NCI-H82 treated with DMSO at 0.1 percent for 48 hours (cell line): ENCODE measurements at regions not wholly inside any gene's neighbourhood (a gene's known extent, or its start where the extent isn't known, plus 50 kb on each side); places are given as distances from the start of the nearest gene placed in this dataset.

Experiments
- DNase-seq: peaks from one replicate; lab custom pipeline; 2025; ENCODE audit not compliant: unreplicated experiment; lab: John Stamatoyannopoulos, UW

- DNase-seq: no peak
These were observed 143.6 kb downstream of the MAFB start for GRCh38 chr20:40545478-40545877.

DNA sequence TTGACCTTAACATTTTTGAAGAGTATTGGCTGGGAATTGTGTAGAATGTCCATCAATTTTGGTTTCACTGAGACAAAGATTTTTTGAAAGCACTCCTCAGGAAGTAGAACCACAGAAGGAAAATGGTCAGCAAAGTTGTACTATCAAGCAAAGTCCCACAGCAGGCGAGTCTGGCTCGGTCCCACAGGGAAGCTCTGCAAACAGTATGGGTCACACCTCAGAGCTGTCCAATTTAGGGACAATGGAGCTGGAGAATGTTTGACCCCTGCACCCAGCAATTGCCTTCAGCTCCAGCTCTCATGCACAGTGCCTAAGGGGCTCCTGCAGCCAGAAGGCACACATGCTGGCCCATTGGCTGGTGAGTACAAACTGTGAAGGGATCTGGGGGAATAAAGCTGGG, 147.0 kb downstream of the MAFB start:
- DNase-seq: no peak

DNA sequence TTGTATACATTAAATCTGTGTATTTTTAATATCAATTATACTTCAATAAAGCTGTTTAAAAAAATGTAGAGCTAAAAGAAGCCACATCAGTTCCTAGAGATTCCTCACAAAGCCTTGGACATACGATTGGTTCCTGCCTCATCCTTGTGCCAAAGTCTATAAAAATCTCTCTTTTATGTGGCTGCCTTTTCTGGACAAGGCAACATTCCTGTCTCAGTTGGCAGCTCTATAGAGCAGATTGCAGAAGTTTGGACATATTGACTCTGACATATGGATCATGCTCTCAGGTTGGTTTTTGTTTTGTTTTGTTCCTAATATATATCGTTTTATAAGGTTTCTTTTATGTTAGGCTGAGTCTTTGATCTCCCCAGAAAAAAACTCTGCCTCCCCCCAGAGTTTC, 148.9 kb downstream of the MAFB start:
- DNase-seq: no peak

DNA sequence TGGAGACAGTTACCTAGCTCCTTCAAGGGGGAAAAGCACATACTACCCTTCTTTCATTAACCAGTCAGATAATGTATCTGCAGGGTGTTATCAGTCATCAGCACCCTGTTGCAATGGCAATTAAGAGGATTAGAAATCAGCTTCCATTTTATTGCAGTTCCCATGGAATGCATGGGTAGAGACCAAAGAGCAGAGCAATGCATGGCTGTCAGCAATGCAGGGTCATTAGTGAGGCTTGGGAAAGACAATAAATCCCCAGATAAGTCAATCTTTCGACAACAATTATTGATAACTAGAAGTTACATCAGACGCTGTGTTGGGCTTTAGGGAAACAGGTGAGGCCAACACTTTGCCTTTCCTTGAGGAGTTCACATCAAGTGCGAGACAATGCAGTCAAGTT, 150.9 kb downstream of the MAFB start:
- DNase-seq: no peak

GRCh38 chr20:40536808-40537207, 152.2 kb downstream of the MAFB start:
- no peak for DNase-seq

DNA sequence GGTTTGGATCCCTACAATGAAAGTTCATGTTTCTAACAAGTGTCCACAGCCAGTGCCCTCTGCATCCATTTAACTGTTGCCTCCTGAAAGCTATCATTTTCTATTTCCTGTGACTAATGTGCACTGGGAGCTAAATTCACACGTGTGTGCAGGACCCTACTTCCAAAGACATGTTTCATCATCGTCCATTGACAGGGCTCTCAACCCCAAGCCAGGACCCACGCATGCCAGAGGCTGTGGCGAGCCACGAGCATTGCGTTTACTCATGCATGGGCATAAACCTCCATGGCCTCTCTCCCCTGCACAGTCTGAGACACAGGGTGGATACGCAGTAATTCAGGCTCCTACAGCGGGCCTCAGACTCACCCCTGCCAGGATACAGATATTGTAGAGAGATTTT, 153.2 kb downstream of the MAFB start:
- DNase-seq: no peak

DNA sequence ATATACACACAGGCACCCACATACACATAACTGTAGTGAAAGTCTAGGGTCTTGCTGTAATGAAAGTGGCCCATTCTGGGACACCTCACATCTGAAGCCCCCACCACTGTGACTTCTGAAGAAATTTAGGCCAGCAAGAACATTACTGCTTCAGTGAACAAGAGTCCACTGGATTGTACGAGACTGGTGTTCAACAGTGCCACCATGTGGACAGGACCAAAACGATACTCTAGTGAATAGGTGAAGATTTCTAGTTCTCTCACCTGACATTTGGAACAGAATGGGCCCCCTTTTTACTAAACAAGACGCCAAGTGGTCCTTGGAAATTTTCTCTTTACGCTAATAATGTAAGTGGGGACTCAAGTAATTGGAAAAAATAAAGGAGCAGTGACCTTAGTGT, 156.9 kb downstream of the MAFB start:
- DNase-seq: no peak

GRCh38 chr20:40525351-40525750, 163.7 kb downstream of the MAFB start:
- DNase-seq: no peak

DNA sequence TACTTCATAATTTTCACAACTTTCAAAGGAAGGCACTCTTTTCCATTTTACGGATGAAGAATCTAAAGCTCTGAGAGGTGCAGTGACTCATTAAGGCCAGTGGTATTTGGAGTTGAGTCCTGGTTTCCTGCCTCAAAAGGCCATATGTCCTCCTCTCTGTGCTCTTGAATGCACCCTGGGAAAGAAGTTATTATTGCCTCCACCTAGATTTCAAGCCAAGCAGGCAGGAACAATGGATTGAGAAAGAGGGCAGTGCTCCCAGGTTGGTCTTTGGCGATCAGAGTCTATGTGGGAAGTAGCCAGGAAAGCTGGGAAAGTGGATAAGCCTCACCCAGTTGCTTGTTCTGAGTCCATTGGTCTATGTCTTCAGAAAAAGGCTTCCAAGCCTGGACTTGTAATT, 165.0 kb downstream of the MAFB start:
- no peak for DNase-seq

GRCh38 chr20:40522405-40522804, 166.6 kb downstream of the MAFB start:
- DNase-seq: no peak

GRCh38 chr20:40521962-40522361, 167.1 kb downstream of the MAFB start:
- DNase-seq: no peak

GRCh38 chr20:40519918-40520317, 169.1 kb downstream of the MAFB start:
- no peak for DNase-seq

DNA sequence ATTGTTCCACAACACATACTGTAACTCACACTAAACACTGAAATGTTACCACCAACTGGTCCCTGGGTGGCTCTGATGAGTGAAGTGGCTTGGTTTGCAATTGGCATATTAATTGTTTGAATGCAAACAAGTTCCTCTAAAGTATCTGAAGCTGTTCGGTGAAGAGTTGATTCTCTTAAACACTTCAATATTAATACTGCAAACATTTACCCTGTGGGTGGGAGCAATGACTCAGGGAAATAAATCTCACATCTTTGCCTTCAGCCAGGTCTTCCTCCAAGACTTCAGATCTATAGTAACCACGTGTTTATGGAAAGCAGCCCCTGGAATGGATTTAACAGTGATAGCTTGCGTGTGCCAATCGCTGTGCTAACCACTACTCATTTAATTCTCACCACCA, 176.0 kb downstream of the MAFB start:
- DNase-seq: no peak

DNA sequence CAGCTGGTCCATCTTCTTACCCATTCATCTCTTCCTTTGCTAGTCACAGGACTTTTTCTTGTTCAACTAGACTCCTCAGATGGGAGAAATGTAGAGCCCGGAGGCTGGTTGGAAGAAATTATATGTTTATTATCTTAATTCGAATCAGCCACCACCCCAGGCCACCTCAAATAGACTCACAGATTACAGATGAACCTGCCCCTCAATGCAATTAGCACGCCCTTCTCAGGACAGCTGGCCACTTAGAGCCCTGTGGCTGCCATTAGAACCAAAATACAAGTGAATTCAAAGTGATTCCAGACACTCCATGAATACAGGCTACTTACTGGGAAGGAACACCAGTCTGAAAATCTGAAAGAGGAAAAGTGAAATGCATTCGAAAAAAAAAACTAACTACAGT, 176.4 kb downstream of the MAFB start:
- no peak for DNase-seq

DNA sequence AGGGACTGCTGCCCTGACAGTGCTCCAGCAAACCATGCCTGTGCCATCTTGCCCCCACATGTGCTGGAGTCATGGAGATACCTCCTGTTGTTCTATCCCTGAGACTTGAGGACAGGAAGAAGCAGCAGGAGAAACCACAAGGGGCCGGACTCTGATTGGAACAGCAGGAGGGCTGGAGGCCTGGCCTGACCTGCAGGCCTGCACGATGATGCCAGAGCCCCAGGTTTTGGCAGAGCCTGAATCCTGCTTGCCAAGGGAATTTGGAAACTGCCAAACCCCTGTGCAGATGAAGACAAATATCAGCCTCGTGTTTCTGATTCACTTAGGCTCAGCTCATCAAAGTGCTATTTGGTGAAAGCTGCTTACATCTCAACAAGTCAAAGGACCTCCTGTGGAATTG, 177.6 kb downstream of the MAFB start:
- DNase-seq: no peak

DNA sequence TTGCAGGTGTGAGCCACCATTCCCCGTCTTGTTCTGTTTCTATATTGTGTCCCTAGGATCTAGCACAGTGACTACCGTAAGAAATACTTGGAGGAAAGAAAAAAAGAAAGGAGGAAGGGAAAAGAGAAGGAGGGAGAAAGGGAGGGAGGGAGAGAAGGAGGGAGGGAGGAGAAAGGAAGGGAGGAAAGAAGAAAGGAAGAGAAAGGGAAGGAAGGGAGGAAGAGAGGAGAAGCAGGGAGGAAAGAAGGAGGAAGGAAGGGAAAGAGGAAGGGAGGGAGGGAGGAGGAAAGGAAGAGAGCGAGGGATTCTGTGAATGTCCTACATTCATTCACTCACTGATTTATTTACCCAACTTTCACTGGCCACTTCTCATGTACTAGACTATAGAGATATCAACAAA, 178.4 kb downstream of the MAFB start:
- DNase-seq: no peak

DNA sequence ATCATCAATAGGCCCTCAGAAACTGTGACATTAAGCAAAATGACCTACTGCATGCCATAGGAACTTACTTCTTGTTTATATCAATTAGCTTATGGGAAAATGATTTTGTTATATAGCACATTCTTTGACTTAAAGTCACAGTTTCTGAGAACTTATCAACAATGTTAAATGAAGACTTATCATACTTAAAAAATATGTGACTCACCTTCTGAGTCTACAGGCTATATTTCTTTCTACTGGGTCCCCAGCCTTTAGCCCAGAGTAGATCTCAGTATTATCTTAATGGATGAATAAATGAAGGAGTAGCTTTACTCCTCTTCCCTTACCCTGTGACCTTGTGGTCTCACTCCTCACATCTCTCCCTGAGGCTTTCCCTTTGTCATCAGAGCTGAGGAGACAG, 180.2 kb downstream of the MAFB start:
- no peak for DNase-seq

GRCh38 chr20:40506537-40506939, 182.5 kb downstream of the MAFB start:
- no peak for DNase-seq

DNA sequence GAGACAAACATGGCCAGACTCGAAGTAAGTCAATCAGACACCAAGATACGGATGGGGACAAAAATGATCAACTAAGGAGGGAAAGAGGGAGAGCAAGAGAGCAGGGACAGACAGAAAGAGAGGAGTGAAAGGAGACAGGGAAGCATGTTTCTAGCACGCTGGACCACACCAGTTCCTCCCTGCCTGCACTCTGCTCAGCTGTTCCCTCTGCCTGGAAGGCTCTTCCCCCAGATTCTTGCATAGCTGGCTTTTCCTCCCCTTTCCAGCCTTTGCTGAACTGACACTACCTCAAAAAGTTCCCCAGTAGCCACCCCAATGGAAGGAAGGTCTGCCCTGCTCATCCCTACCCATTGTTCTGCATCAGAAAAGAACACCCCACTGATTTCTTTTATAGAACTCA, 185.9 kb downstream of the MAFB start:
- DNase-seq: no peak

GRCh38 chr20:40502576-40502975, 186.5 kb downstream of the MAFB start:
- no peak for DNase-seq

- no peak for DNase-seq
These were observed 189.6 kb downstream of the MAFB start for GRCh38 chr20:40499391-40499790.

DNA sequence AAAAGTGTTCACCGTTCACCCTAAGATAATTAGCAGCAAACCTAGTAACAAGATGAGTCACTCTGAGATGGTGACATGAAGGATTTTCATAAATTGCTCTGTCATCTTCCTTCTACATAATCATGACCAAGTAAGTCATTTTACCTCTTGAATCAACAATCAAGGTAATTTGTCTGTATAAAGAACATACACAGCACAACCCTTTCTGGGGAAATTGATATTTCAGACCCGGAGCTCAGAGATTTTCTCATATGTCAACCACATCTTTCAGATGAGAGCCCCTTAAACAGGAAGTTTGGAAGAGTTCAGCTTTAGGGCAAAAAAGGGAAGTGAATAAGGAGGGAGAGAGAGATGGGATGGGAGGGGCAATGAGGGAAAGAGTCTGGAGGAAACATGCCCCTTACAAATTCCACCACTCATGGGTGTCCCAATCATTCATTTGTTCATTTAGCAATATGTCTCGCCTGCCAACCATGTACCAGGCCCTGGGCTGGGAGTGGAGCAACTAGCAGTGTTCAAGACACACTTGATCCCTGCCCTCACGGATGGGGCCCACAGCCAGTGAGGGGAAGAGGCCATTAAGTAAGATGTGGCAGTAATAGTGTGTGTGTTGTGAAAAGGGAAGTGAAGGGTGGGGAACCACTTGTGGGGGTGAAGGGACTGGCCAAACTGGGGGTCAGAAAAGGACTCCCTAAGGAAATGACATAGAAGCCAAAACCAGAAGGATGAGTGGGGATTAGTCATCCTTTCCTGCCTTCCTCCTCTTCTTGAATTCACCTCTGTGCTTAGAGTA, 190.9 kb downstream of the MAFB start:
- no peak for DNase-seq

GRCh38 chr20:40495956-40496355, 193.1 kb downstream of the MAFB start:
- no peak for DNase-seq
